Kidney (tissue), 13 donors: ENCODE measurements at regions not wholly inside any gene's neighbourhood (a gene's known extent, or its start where the extent isn't known, plus 50 kb on each side); places are given as distances from the start of the nearest gene placed in this dataset.
A peak's percentile ranks its signal among the peaks of the same experiment; 100 is the strongest.

Source experiments
- DNase-seq, 5 donors: peaks; one replicate each; pipeline ENCODE4 v3.0.0-alpha.2; 2013 to 2020
- FAIRE-seq: peaks from 2 replicates; lab custom pipeline; 2012; peaks lifted over from hg19 to GRCh38; lab: Jason Lieb, UNC
- H3K27ac ChIP-seq, 2 donors: one replicate each; pipeline ENCODE4 v1.7.0; 2013; ENCODE audit warnings: low read depth in 2 of 2, low read length in 2 of 2, inconsistent platforms in 1 of 2
- H3K27me3 ChIP-seq: one replicate; pipeline ENCODE4 v1.7.1; 2013; ENCODE audit warnings: low read length, inconsistent platforms; ENCODE audit not compliant: control insufficient read depth, insufficient read depth
- H3K36me3 ChIP-seq, 3 donors: one replicate each; pipeline versions ENCODE4 v1.7.0 to v1.7.1; 2013; ENCODE audit warnings: low read length in 3 of 3, control low read depth in 1 of 3, inconsistent platforms in 1 of 3; ENCODE audit not compliant: insufficient read depth in 3 of 3, control insufficient read depth in 2 of 3
- H3K4me1 ChIP-seq, 3 donors: one replicate each; pipeline versions ENCODE4 v1.7.0 to v1.7.1; 2013; ENCODE audit warnings: low read length in 3 of 3, inconsistent platforms in 1 of 3, low read depth in 1 of 3; ENCODE audit not compliant: control insufficient read depth in 2 of 3, insufficient read depth in 2 of 3
- H3K4me3 ChIP-seq, 3 donors: one replicate each; pipeline versions ENCODE4 v1.7.0 to v1.8.1; 2013; ENCODE audit warnings: low read length in 3 of 3, control low read depth in 1 of 3, inconsistent platforms in 1 of 3
- H3K9ac ChIP-seq, 3 donors: one replicate each; pipeline versions ENCODE4 v1.7.0 to v1.7.1; 2013; ENCODE audit warnings: low read length in 3 of 3, control low read depth in 1 of 3, inconsistent platforms in 1 of 3
- H3K9me3 ChIP-seq, 3 donors: one replicate each; pipeline versions ENCODE4 v1.7.0 to v1.7.1; 2013; ENCODE audit warnings: low read length in 3 of 3, control low read depth in 1 of 3, inconsistent platforms in 1 of 3; ENCODE audit not compliant: control insufficient read depth in 2 of 3, insufficient read depth in 1 of 3
- intact Hi-C: fragments of 100-400 bp; cut with DNase I; formaldehyde crosslinking; loops from one replicate; pipeline ENCODE4 v1.11.1; 2022
- TF ChIP-seq, protein P1 (sequence below): IDR thresholded peaks from 3 replicates; pipeline ENCODE4 v1.5.1; 2012; ENCODE audit warnings: mild to moderate bottlenecking, moderate library complexity, borderline replicate concordance; ENCODE audit not compliant: insufficient read depth; ENCODE audit errors: extremely low read depth
- donor health status: control.
- donor health status: control.
- donor health status: control.
- donor health status: control.
- donor health status: control.
- donor health status: DM: yes; HTN: yes; CAD: no.
- donor health status: Normal renal cell carcinoma (clear cell type).

GRCh38 chr13:70941454-70941853 is 833.2 kb upstream of the KLHL1 start:
- DNase-seq = no peak
- FAIRE-seq = no peak
- intact Hi-C loops = no loop called here
- no peak overlapping the region for H3K27ac ChIP-seq
- H3K36me3 ChIP-seq = no peaks in the 10 kb centered on the region
- no peaks in the 10 kb centered on the region for H3K27me3 ChIP-seq
- H3K4me1 ChIP-seq = no peaks in the 10 kb centered on the region
- H3K4me3 ChIP-seq = no peak overlapping the region
- no peak overlapping the region for H3K9ac ChIP-seq
- no peaks in the 10 kb centered on the region for H3K9me3 ChIP-seq
- TF ChIP-seq, protein P1, sequence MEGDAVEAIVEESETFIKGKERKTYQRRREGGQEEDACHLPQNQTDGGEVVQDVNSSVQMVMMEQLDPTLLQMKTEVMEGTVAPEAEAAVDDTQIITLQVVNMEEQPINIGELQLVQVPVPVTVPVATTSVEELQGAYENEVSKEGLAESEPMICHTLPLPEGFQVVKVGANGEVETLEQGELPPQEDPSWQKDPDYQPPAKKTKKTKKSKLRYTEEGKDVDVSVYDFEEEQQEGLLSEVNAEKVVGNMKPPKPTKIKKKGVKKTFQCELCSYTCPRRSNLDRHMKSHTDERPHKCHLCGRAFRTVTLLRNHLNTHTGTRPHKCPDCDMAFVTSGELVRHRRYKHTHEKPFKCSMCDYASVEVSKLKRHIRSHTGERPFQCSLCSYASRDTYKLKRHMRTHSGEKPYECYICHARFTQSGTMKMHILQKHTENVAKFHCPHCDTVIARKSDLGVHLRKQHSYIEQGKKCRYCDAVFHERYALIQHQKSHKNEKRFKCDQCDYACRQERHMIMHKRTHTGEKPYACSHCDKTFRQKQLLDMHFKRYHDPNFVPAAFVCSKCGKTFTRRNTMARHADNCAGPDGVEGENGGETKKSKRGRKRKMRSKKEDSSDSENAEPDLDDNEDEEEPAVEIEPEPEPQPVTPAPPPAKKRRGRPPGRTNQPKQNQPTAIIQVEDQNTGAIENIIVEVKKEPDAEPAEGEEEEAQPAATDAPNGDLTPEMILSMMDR = no peak

GRCh38 chr13:70938462-70938861 is 830.2 kb upstream of the KLHL1 start:
- Histone ChIP-seq H3K9me3 (no peaks in the 10 kb centered on the region), H3K27me3 (no peaks in the 10 kb centered on the region), H3K27ac (no peak overlapping the region), H3K4me1 (no peaks in the 10 kb centered on the region), H3K9ac (no peak overlapping the region), H3K36me3 (no peaks in the 10 kb centered on the region), H3K4me3 (no peak overlapping the region)
- no peak for FAIRE-seq
- TF ChIP-seq, protein P1 = no peak
- DNase-seq = no peak
- intact Hi-C loops = no loop called here

DNA sequence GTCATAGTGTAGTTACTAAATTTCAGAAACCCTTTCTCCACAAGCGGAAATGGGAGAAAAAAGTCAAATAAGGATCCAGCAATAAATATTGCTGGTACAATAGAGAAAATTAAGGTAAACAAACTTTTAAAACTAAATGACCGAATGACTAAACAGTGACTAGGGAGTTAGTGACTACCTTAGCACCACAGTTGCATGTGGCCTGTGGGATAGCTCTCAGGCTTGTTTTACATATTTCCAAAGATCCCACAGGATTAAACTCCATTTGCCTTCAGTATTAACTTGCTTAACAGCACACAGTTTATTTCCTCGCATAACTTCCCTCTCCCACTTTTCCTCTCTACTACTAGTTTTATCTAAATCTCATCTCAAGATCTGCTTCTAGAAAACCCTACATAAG is 824.3 kb upstream of the KLHL1 start:
- intact Hi-C loops = no loop called here
- no peak overlapping the region for H3K27ac ChIP-seq
- TF ChIP-seq, protein P1 = no peak
- FAIRE-seq (no peak), DNase-seq (no peak)
- no peaks in the 10 kb centered on the region for H3K36me3 ChIP-seq
- H3K4me3 ChIP-seq = no peak overlapping the region
- H3K9ac ChIP-seq = no peak overlapping the region
- no peaks in the 10 kb centered on the region for H3K9me3 ChIP-seq
- H3K27me3 ChIP-seq = no peaks in the 10 kb centered on the region
- H3K4me1 ChIP-seq = no peaks in the 10 kb centered on the region

DNA sequence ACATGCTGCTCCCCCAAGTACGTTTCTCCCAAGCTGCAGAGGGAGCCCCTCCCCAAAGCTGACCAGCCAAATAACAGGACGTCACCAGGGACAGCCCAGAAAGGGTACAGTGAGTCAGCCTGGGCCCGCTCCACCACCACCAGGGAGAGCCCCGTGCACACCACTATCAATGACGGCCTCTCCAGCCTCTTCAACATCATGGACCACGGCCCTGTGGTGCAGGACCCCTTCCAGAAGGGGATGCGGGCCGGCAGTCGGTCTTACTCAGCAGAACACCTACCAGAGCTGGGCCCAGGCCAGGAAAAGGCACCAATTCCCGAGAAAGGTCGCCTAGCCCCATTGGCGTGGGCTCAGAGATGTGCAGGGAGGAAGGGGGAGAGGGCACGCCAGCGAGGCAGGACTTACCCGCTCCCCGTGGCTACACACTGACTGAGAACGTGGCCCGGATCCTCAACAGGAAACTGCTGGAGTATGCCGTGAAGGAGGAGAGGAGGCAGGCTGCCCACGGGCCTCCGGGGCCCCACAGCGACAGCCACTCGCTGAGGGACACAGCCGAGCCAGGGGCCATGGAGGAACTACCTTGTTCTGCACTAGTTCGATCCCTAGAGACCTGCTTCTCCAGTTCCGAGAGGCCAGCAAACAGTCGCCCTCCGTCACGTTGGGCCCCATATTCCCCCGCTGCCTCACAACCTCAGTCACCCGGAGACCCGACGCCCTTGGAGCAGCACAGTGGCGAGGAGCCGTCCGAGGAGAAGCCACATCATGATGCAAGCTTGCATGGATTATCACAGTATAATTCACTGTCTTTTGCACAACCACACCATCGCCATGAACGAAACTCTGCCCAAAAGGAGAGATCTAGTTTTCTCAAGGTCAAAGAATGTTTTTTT is 815.9 kb upstream of the KLHL1 start:
- H3K36me3 ChIP-seq = no peaks in the 10 kb centered on the region
- no peak overlapping the region for H3K9ac ChIP-seq
- H3K27me3 ChIP-seq = no peaks in the 10 kb centered on the region
- H3K27ac ChIP-seq = no peak overlapping the region
- TF ChIP-seq, protein P1 = no peak
- H3K4me3 ChIP-seq = no peak overlapping the region
- intact Hi-C loops = no loop called here
- DNase-seq (peak in 1 of 5 donors; percentile 59), FAIRE-seq (no peak)
- no peaks in the 10 kb centered on the region for H3K9me3 ChIP-seq
- H3K4me1 ChIP-seq = no peaks in the 10 kb centered on the region
